SK-N-SH treated with all-trans-retinoic acid at 6 μM for 48 hours (cell line): ENCODE measurements at regions not wholly inside any gene's neighbourhood (a gene's known extent, or its start where the extent isn't known, plus 50 kb on each side); places are given as distances from the start of the nearest gene placed in this dataset.
A peak's percentile ranks its signal among the peaks of the same experiment; 100 is the strongest.

Experiments used
- ATAC-seq: fragments of 200-7000 bp; cut with Tn5 transposase; 3 replicates; pipeline ENCODE4 v1.9.1; 2020; ENCODE audit warnings: mild to moderate bottlenecking, moderate library complexity
- ARNTL ChIP-seq: fragments of 450-650 bp; formaldehyde crosslinking; IDR thresholded peaks from 2 replicates; pipeline ENCODE4 v1.5.0; 2020; ENCODE audit warnings: low read depth, mild to moderate bottlenecking, moderate library complexity, borderline replicate concordance
- BACH2 ChIP-seq: fragments of 250-450 bp; sonication (Bioruptor Pico); IDR thresholded peaks from 2 replicates; pipeline ENCODE4 v1.9.0; 2021; ENCODE audit warnings: mild to moderate bottlenecking, borderline replicate concordance
- CSDC2 ChIP-seq: fragments of 250-450 bp; sonication (Bioruptor Pico); IDR thresholded peaks from 2 replicates; pipeline ENCODE4 v1.5.0; 2020; ENCODE audit warnings: mild to moderate bottlenecking, moderate library complexity
- ESRRG ChIP-seq: fragments of 250-450 bp; sonication (Bioruptor Pico); IDR thresholded peaks from 2 replicates; pipeline ENCODE4 v1.6.1; 2021; ENCODE audit warnings: mild to moderate bottlenecking
- GLIS3 ChIP-seq: fragments of 250-450 bp; sonication (Bioruptor Pico); IDR thresholded peaks from 2 replicates; pipeline ENCODE4 v1.5.0; 2020; ENCODE audit warnings: mild to moderate bottlenecking, moderate library complexity
- ISL1 ChIP-seq: fragments of 250-450 bp; sonication (Bioruptor Pico); IDR thresholded peaks from 2 replicates; pipeline ENCODE4 v2.1.2; 2022; ENCODE audit warnings: mild to moderate bottlenecking, moderate library complexity
- OSR1 ChIP-seq: fragments of 250-450 bp; sonication (Bioruptor Pico); IDR thresholded peaks from 2 replicates; pipeline ENCODE4 v1.8.0; 2022; ENCODE audit warnings: moderate library complexity, mild to moderate bottlenecking, inconsistent platforms
- PPARA ChIP-seq: fragments of 250-450 bp; sonication (Bioruptor Pico); IDR thresholded peaks from 2 replicates; pipeline ENCODE4 v1.5.0; 2020; ENCODE audit warnings: mild to moderate bottlenecking, borderline replicate concordance
- RARB ChIP-seq: fragments of 250-450 bp; sonication (Bioruptor Pico); IDR thresholded peaks from 2 replicates; pipeline ENCODE4 v1.8.0; 2021; ENCODE audit warnings: mild to moderate bottlenecking, moderate library complexity
- SNAI2 ChIP-seq: fragments of 250-450 bp; sonication (Bioruptor Pico); IDR thresholded peaks from 2 replicates; pipeline ENCODE4 v1.5.0; 2020; ENCODE audit warnings: mild to moderate bottlenecking, moderate library complexity
- TCF4 ChIP-seq: fragments of 250-450 bp; sonication (Bioruptor Pico); IDR thresholded peaks from 2 replicates; pipeline ENCODE4 v1.8.0; 2021; ENCODE audit warnings: mild to moderate bottlenecking, moderate library complexity, borderline replicate concordance
- ZC3H10 ChIP-seq: fragments of 250-450 bp; sonication (Bioruptor Pico); IDR thresholded peaks from 2 replicates; pipeline ENCODE4 v1.5.1; 2021; ENCODE audit warnings: mild to moderate bottlenecking, moderate library complexity
- ZFP30 ChIP-seq: fragments of 450-650 bp; formaldehyde crosslinking; IDR thresholded peaks from 2 replicates; pipeline ENCODE4 v1.5.0; 2022; ENCODE audit warnings: mild to moderate bottlenecking, moderate library complexity
- ZNF565 ChIP-seq: fragments of 450-650 bp; formaldehyde crosslinking; conservative IDR thresholded peaks from 2 replicates; pipeline ENCODE4 v1.5.0; 2020; ENCODE audit warnings: low read depth, mild to moderate bottlenecking, moderate library complexity
- ZNF70 ChIP-seq: fragments of 450-650 bp; formaldehyde crosslinking; IDR thresholded peaks from 2 replicates; pipeline ENCODE4 v1.5.0; 2020; ENCODE audit warnings: mild to moderate bottlenecking, moderate library complexity
- ZNF8 ChIP-seq: fragments of 450-650 bp; formaldehyde crosslinking; IDR thresholded peaks from 2 replicates; pipeline ENCODE4 v1.5.0; 2020; ENCODE audit warnings: mild to moderate bottlenecking, moderate library complexity
- TF ChIP-seq, protein P1 (sequence below): fragments of 250-450 bp; sonication (Bioruptor Pico); IDR thresholded peaks from 2 replicates; pipeline ENCODE4 v1.5.0; 2020; ENCODE audit warnings: mild to moderate bottlenecking, moderate library complexity
- TF ChIP-seq, protein P2 (sequence below): fragments of 250-450 bp; sonication (Bioruptor Pico); IDR thresholded peaks from 2 replicates; pipeline ENCODE4 v1.8.0; 2021; ENCODE audit warnings: low read depth, mild to moderate bottlenecking, moderate library complexity, borderline replicate concordance
- TF ChIP-seq, protein P3 (sequence below): fragments of 250-450 bp; sonication (Bioruptor Pico); IDR thresholded peaks from 2 replicates; pipeline ENCODE4 v1.5.1; 2021; ENCODE audit warnings: mild to moderate bottlenecking, moderate library complexity
- TF ChIP-seq, protein P4 (sequence below): fragments of 250-450 bp; sonication (Bioruptor Pico); IDR thresholded peaks from 2 replicates; pipeline ENCODE4 v1.5.1; 2020; ENCODE audit warnings: low read depth, mild to moderate bottlenecking, moderate library complexity
- TF ChIP-seq, protein P5 (sequence below): fragments of 250-450 bp; sonication (Bioruptor Pico); IDR thresholded peaks from 2 replicates; pipeline ENCODE4 v1.8.0; 2020; ENCODE audit warnings: mild to moderate bottlenecking, moderate library complexity, borderline replicate concordance

DNA sequence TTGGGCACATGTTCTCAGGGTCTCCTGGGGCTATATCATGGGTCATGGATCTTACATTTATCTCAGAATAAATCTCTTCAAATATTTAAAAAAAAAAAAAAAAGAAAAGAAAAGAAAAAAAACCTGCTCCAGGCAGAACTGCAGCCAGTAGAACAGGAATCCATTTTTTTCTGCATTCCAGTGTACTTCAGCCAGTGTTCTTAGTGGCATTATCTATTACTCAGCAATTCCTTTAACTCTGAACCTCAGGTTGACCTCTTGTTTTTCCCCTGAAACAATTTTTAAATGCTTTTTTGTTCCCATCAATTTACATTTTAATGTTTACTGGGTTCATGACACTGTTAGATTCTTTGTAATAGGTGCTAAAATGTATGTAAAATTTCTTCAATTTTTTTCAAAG lies 66.7 kb upstream of the STXBP6 start:
- ATAC-seq, result no peak
- TF ChIP-seq ZNF565 (CRISPR knock-in tag) (no peak), TCF4 (CRISPR knock-in tag) (no peak), PPARA (CRISPR knock-in tag) (no peak), ESRRG (CRISPR knock-in tag) (no peak), ISL1 (CRISPR knock-in tag) (no peak), ZC3H10 (no peak), BACH2 (CRISPR knock-in tag) (no peak), OSR1 (CRISPR knock-in tag) (no peak)
- TF ChIP-seq, protein P1, sequence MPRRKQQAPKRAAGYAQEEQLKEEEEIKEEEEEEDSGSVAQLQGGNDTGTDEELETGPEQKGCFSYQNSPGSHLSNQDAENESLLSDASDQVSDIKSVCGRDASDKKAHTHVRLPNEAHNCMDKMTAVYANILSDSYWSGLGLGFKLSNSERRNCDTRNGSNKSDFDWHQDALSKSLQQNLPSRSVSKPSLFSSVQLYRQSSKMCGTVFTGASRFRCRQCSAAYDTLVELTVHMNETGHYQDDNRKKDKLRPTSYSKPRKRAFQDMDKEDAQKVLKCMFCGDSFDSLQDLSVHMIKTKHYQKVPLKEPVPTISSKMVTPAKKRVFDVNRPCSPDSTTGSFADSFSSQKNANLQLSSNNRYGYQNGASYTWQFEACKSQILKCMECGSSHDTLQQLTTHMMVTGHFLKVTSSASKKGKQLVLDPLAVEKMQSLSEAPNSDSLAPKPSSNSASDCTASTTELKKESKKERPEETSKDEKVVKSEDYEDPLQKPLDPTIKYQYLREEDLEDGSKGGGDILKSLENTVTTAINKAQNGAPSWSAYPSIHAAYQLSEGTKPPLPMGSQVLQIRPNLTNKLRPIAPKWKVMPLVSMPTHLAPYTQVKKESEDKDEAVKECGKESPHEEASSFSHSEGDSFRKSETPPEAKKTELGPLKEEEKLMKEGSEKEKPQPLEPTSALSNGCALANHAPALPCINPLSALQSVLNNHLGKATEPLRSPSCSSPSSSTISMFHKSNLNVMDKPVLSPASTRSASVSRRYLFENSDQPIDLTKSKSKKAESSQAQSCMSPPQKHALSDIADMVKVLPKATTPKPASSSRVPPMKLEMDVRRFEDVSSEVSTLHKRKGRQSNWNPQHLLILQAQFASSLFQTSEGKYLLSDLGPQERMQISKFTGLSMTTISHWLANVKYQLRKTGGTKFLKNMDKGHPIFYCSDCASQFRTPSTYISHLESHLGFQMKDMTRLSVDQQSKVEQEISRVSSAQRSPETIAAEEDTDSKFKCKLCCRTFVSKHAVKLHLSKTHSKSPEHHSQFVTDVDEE, result no peak

DNA sequence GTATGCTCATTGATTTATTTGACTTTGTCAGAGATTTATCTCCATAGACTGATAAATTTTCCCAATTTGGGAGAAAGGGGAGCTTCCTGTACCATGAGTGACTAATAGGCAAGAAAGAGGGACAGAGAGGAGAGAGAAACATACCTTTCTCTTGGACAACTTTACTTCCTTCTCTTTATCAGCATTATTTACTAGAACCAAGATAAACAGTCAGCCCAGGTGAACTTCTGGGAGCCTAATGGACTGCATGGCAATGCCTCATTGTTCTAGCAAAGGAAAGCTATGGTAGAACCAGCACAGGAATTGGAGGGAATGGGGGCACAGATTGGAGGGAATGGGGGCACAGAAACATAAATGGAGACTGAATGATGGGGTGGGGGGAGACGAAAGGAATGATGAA lies 63.4 kb upstream of the STXBP6 start:
- no peak for TF ChIP-seq CSDC2 (CRISPR knock-in tag)
- no peak for TF ChIP-seq ZNF8 (CRISPR knock-in tag)
- TF ChIP-seq ARNTL (CRISPR knock-in tag), result no peak
- no peak for TF ChIP-seq ZFP30 (CRISPR knock-in tag)
- TF ChIP-seq, protein P2, sequence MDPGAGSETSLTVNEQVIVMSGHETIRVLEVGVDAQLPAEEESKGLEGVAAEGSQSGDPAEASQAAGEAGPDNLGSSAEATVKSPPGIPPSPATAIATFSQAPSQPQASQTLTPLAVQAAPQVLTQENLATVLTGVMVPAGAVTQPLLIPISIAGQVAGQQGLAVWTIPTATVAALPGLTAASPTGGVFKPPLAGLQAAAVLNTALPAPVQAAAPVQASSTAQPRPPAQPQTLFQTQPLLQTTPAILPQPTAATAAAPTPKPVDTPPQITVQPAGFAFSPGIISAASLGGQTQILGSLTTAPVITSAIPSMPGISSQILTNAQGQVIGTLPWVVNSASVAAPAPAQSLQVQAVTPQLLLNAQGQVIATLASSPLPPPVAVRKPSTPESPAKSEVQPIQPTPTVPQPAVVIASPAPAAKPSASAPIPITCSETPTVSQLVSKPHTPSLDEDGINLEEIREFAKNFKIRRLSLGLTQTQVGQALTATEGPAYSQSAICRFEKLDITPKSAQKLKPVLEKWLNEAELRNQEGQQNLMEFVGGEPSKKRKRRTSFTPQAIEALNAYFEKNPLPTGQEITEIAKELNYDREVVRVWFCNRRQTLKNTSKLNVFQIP (CRISPR knock-in tag), result no peak
- TF ChIP-seq ISL1 (CRISPR knock-in tag), result no peak
- no peak for TF ChIP-seq ZNF70 (CRISPR knock-in tag)
- no peak for TF ChIP-seq ZC3H10
- no peak for TF ChIP-seq SNAI2 (CRISPR knock-in tag)
- TF ChIP-seq PPARA (CRISPR knock-in tag), result no peak
- TF ChIP-seq OSR1 (CRISPR knock-in tag), result no peak
- TF ChIP-seq, protein P3, sequence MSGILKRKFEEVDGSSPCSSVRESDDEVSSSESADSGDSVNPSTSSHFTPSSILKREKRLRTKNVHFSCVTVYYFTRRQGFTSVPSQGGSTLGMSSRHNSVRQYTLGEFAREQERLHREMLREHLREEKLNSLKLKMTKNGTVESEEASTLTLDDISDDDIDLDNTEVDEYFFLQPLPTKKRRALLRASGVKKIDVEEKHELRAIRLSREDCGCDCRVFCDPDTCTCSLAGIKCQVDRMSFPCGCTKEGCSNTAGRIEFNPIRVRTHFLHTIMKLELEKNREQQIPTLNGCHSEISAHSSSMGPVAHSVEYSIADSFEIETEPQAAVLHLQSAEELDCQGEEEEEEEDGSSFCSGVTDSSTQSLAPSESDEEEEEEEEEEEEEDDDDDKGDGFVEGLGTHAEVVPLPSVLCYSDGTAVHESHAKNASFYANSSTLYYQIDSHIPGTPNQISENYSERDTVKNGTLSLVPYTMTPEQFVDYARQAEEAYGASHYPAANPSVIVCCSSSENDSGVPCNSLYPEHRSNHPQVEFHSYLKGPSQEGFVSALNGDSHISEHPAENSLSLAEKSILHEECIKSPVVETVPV (CRISPR knock-in tag), result no peak
- TF ChIP-seq, protein P1, result no peak
- no peak for TF ChIP-seq GLIS3 (CRISPR knock-in tag)
- no peak for TF ChIP-seq ESRRG (CRISPR knock-in tag)
- TF ChIP-seq, protein P4, sequence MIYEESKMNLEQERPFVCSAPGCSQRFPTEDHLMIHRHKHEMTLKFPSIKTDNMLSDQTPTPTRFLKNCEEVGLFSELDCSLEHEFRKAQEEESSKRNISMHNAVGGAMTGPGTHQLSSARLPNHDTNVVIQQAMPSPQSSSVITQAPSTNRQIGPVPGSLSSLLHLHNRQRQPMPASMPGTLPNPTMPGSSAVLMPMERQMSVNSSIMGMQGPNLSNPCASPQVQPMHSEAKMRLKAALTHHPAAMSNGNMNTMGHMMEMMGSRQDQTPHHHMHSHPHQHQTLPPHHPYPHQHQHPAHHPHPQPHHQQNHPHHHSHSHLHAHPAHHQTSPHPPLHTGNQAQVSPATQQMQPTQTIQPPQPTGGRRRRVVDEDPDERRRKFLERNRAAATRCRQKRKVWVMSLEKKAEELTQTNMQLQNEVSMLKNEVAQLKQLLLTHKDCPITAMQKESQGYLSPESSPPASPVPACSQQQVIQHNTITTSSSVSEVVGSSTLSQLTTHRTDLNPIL (CRISPR knock-in tag), result no peak
- TF ChIP-seq, all 23 proteins: peak for 0
- ATAC-seq, result no peak

DNA sequence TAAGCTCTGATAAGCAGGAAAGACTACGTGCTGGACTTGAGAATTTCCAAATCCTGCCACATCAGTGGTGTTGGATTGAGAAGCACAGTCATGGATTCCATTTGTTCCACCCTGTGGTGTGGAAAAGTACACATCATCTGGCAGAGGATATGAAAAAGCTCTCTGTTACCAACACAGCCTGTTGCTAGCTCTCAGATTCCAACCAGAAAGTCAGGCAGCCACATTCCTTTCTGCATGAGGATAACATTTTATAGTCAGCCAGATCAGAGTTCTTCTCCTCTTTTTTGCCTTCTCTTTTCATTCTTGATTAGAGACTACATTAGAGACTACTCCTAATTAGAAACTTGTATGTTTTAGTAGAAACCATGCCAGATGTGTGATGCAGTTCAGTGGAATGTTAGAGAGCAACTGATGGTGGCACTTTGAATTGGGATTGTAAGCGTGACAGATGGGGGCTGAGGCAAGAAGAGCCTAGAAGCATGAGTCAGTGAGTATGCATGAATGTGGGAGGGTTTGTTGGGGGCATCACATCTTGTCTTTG lies 61.2 kb upstream of the STXBP6 start:
- no peak for TF ChIP-seq ZFP30 (CRISPR knock-in tag)
- no peak for TF ChIP-seq RARB
- no peak for TF ChIP-seq SNAI2 (CRISPR knock-in tag)
- TF ChIP-seq, protein P1, result no peak
- TF ChIP-seq, protein P5, sequence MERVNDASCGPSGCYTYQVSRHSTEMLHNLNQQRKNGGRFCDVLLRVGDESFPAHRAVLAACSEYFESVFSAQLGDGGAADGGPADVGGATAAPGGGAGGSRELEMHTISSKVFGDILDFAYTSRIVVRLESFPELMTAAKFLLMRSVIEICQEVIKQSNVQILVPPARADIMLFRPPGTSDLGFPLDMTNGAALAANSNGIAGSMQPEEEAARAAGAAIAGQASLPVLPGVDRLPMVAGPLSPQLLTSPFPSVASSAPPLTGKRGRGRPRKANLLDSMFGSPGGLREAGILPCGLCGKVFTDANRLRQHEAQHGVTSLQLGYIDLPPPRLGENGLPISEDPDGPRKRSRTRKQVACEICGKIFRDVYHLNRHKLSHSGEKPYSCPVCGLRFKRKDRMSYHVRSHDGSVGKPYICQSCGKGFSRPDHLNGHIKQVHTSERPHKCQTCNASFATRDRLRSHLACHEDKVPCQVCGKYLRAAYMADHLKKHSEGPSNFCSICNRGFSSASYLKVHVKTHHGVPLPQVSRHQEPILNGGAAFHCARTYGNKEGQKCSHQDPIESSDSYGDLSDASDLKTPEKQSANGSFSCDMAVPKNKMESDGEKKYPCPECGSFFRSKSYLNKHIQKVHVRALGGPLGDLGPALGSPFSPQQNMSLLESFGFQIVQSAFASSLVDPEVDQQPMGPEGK (CRISPR knock-in tag), result no peak
- TF ChIP-seq ZNF70 (CRISPR knock-in tag), result no peak
- TF ChIP-seq CSDC2 (CRISPR knock-in tag), result no peak
- no peak for TF ChIP-seq GLIS3 (CRISPR knock-in tag)
- no peak for TF ChIP-seq BACH2 (CRISPR knock-in tag)
- TF ChIP-seq ISL1 (CRISPR knock-in tag), result no peak
- peak; percentile 68 for ATAC-seq
